Medulla oblongata (tissue), 1 donor: ENCODE measurements at regions not wholly inside any gene's neighbourhood (a gene's known extent, or its start where the extent isn't known, plus 50 kb on each side); places are given as distances from the start of the nearest gene placed in this dataset.
"Not testable (repeated sequence)": the region's sequence is repeated elsewhere in the genome, so short reads cannot be mapped to it uniquely, and the experiment has no call there.

Experiments
- DNase-seq: peaks from one replicate; pipeline ENCODE4 v3.0.0-alpha.2; 2015; ENCODE audit errors: extremely low spot score

DNA sequence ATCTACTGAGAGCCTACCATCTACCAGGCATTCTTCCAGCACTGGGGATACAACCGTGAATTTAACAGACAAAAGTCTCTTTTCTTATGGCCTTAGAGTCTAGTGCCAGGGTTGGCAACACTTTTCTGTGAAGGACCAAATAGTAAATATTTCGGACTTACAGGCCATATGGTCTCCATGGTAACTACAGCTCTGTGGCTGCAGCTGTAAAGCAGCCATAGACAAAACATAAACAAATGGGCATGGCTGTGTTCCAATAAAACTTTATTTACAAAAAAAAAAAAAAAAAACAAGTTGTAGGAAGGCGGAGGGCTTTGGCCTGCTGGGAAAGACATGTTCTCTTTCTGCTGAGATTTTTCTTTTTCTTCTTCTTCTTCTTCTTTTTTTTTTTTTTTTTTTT lies 98.7 kb downstream of the ABCC12 start:
- no peak for DNase-seq

- DNase-seq: peak; percentile 74
Observed at GRCh38 chr16:48054881-48055601, 100.8 kb downstream of the ABCC12 start.

DNA sequence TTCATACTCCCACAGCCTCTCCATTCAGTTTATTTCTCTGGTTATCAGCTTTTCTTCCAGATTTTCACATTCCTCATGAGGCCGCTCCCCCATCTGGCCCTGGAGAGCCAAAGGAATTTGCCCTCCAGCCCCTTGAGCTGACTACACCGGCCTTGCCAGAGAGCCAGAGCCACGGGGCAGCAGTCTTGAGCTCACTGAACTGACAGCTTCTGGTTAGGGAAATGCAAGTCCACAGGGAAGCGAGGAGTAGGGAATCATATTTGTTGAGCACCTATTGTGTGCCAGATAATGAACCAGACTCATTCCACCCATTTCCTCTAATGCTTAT lies 102.4 kb downstream of the ABCC12 start:
- DNase-seq: no peak

DNA sequence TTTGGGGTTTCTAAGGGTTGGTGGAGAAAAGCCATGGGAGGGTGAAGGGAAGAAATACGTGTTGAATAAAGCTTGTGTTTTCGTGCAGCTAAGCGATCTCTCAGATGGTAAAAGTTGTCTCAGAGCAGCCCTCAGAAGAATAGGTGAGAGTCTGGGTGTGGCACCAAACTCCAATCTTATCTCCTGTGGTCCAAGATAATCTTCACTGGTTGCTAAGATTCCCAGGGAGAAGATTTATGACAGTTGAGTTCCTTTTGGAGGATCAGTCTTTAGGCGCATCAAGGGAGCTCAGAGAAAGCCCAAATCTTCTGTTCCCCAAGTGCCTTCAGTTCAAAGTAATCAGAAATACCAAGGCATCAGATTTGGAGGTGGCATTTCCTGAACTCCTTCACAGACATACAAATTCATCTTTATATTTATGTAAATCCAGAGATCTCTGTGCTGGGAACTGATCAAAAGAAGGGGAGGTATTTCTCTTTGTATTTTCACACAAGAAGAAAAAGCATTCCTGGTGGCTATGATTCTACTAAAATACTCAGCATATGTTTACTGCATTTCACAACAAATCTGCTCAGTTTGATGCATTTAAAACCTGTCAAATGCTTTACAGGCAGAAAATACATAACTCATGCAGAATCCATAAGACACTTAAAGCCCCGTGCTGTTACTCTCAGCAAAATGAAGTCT lies 102.9 kb downstream of the ABCC12 start:
- DNase-seq: no peak

GRCh38 chr16:48050871-48051270 lies 104.9 kb downstream of the ABCC12 start:
- DNase-seq: no peak

DNA sequence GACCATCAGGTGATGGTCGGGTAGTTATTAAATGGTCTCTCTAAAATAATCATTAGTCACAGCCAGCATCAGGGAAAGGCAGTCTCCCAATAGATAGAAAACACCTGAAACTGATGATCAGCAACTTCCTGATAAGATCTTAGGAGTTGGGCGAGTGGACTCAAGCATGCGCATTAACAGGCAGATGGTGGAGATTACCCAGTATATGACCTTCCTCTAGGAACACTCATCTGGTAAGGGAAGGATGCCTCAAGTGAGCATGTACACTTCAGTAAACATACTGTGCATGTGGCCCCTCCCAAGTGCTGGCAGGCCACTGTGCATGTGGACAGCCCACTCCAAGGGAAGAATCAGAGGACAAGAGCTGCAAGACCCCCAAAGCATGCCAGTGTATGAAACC lies 105.9 kb downstream of the ABCC12 start:
- no peak for DNase-seq

- DNase-seq: no peak
Observed at GRCh38 chr16:48047720-48048119, 108.1 kb downstream of the ABCC12 start.

GRCh38 chr16:48047241-48047640 lies 108.6 kb downstream of the ABCC12 start:
- DNase-seq: no peak

DNA sequence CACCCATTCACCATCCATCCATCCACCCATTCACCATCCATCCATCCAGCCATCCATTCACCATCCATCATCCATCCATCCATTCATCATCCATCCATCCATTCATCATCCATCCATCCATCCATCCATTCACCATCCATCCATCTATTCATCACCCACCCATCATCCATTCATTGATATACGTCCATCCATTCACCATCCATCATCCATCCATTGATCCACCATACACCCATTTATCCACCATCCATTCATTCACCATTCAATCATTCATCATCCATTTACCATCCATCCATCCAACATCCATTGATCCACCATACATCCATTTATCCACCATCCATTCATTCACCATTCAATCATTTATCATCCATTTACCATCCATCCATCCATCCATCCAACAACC lies 111.7 kb downstream of the ABCC12 start:
- no peak for DNase-seq

DNA sequence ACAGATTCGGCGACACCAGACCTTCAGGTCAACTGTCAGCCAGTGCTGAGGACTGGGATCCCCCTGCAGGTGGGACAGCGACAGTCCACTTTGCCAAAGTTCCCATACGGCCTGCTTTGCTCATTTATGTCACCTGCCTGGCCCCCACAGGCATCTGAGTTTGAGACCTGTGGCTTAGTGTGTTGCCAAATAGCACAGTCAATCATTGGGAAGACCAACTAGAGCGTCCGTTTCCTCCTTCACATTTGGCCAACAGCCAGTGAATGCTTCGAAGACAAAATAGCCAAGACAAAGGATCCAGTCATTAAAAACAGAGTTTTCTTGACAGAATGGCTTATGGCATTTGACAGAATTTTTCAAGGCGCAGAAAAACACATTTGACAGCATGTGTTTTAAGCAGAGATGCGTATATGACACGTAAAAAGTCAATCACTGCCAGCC lies 113.8 kb downstream of the ABCC12 start:
- no peak for DNase-seq

GRCh38 chr16:48035142-48035541 lies 120.7 kb downstream of the ABCC12 start:
- no peak for DNase-seq

DNA sequence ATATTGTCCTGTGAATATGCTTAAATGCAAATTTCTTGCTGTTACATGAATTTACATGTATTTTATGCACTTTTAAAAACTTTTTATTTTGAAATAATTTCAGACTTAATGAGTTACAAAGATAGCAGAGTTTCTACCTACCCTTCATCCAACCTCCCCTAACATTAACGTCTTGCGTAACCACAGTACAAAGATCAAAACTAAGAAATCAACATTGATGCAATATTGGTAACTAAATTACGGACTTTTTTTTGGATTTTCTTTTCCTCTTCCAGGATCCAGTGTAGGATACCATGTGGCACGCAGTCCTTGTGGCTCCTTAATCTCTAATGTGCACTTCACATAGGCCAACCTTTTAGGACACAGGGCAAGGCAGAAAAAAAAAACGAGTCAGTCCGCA lies 124.9 kb downstream of the ABCC12 start:
- DNase-seq: no peak

DNA sequence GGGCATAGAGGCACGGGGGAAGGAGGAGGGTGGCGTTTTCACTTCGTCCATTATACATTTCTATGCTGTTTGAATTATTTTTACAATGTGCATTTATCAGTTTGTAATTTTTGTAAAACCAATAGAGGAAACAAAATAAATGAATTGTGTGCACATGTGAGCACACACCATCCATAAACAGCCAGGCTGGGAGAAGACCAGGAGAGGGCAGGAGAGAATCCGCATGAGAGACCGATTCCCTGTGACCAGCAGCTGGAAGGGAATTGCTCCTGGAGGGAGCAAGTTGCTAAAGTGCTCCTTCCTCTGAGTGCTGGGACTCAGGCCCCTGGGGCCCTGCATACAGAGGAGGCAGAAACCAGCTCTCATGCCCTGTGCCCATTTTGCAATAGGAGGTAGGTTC lies 126.0 kb downstream of the ABCC12 start:
- DNase-seq: no peak

DNA sequence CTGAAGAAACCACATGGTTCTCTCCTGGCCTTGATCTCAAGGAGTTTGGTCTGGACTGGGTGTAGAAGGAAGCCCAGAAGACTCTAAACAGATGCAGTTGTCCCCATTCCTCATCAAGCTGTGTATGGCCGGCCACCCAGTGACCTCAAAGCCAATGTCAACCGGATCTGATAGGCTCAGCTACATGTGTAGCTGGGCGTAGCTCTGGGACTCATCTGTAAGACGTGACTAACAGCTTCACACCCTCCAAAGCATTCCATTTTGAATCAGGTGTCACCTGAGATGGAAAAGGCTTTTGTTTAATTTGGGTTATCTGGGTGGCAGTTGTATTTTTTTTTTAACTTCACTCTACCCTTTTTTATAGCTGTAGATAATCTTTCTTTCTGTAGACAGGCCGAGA lies 130.4 kb downstream of the ABCC12 start:
- no peak for DNase-seq

DNA sequence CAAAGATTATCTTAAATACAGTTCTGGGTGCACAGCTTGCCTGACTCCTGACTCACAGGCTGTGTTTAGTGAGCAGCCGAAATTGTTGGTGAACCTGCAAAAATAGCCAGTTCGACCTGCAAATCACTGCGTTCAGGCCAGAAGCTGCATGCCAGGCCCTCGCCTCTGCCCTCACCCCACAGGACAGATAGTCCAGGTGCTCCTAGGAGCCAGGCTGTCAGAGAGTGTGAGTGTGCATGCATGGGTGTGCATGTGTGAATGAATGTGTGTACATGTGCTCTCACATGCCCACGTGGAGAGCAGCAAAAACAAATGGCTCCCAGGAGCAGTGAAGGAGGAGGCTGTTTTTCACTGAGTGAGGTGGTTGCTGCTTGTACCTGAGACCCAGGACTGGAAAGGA lies 131.8 kb downstream of the ABCC12 start:
- DNase-seq: no peak

DNA sequence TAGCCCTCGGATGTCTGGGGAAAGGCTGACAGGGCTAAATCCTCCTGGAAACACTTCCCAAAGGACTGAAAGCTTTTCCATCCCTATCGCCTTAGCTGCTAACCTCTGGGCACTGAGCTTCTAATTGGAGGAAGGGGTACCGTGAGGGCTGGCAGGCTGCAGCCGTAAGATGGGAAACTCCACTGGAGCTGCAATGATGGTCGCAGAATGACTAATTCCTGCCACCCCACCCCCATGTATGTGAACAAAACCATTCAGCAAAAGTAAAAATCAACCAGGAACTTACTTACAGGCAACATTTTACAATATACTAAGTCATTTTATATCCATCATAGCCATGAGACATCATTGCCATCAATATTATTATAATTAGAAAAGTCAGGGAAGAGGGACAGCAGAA lies 133.3 kb downstream of the ABCC12 start:
- no peak for DNase-seq

DNA sequence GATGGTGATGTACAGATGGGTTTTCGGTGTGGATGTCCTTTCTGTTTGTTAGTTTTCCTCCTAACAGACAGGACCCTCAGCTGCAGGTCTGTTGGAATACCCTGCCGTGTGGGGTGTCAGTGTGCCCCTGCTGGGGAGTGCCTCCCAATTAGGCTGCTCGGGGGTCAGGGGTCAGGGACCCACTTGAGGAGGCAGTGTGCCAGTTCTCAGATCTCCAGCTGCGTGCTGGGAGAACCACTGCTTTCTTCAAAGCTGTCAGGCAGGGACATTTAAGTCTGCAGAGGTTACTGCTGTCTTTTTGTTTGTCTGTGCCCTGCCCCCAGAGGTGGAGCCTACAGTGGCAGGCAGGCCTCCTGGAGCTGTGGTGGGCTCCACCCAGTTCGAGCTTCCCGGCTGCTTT lies 135.2 kb downstream of the ABCC12 start:
- DNase-seq: not testable (repeated sequence)

DNA sequence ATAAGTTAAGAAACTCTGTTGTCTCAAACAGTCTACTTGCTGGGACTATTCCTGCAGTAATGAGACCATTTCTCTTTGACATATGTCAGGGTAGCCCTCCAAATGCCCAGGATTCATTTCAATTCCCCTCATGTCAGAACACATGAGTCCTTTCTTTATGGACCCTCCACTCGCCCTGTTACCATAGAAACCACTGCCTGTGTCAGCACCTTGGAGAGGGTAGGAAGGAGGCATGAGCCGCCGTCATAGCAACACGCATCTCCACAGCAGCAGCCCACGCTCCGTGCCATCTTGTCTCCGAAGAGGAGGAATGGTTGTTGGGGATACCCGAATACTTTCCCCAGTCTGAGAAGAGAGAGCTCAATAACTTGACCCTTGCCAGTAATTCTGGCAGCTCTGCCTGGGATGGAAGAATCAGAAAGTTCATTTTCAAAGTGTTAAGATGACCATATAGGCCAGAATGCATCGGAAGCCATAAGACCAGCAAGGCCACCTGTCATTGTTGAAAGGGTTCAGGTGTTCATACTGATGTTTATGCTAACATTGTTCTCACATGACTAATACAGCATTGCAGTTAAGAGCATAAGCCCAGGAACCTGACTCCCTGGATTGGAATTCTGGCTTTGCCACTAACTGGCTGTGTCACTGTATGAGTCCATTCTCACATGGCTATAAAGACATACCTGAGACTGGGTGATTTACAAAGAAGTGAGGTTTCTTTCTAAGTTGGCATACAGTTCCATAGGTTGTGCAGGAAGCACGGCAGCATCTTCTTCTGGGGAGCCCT lies 141.3 kb downstream of the ABCC12 start:
- no peak for DNase-seq

DNA sequence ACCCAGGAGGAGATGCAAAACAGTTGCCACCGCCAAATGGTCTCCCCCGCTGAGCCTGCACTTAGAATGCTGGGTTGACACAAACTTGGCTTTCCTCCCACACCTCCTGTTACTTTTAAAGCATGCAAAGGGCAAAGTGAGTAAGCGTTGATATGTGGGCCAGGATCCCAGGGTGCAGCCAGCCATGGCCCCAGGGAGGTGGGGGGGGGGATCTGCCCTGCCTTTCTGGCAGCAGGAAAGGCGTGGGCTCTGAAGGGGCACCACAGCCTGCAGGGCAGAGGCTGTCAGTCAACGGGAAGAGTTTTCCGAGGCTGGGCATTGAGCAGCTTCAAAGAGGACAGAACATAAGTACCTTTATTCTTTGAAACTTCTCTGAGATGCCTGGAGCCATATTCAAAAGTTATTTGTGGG lies 142.3 kb downstream of the ABCC12 start:
- DNase-seq: no peak

DNA sequence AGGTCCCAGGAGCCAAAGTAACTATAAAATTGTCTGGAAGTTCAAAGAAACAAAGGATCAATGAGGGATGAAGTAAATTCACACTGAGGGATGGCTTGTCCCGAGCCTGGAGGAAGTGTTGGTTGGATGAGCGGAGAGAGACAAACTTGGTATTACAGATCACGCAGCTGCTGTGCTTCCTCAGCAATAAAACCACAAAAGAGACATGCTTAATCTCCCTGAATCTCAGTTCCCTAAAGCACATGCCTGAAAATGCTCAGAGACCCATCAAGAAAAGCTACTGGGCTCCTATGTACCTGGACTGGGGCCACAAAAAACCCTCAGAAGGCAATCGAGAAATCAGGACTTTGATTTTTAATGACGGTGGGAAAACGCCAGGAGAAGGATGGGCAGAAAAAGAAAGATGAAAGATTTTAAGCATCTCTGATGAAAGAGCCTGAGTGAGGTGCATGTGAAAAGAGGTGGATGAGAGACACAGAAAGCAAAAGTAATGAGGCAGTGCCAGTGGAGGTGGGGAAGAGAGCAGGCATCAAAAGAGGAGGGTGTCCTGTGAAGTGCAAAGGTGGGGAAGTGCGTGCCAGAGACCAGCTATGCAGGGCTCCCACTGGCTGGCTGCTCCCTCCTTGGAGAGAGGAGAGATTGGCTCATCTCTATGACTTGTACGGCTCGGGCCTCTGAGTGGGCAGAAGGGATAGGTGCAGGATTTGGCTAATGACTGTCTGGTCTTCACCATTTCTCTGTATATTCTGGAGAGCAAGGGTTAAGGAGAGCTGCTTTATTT lies 143.7 kb downstream of the ABCC12 start:
- no peak for DNase-seq

GRCh38 chr16:48011466-48011865 lies 144.3 kb downstream of the ABCC12 start:
- DNase-seq: no peak

DNA sequence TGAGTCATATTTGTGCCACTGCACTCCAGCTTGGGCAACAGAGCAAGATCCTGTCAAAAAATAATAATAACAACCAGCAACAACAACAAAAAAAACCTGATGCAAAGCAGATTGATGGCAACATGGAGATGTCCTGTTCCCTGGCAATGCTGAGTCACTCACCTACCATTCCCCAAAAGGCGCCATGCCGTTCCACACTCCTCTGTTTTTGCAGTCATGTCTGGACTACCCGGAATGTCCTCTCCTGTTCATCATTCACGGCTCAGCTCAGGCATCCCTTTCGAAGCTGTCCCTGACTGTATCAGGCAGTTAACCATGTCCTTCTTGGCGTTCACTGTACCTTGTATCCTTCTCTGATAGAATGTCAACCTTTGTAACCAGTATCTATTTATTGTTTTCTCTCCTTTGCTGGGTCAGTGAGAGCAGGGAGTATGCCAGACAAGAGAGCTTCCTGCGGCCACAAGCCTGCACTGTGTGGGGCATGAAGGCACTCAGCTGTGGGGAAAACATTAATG lies 147.7 kb downstream of the ABCC12 start:
- no peak for DNase-seq
